ENCODE measurements at regions not wholly inside any gene's neighbourhood (a gene's known extent, or its start where the extent isn't known, plus 50 kb on each side); places are given as distances from the start of the nearest gene placed in this dataset.

GRCh38 chr5:136501133-136501532, 135.8 kb upstream of the TRPC7 start:
- intact Hi-C loops (cut with micrococcal nuclease; ENCODE audit: unreplicated experiment) = no loop called here
- H3K27me3 Mint-ChIP-seq (ENCODE audit: insufficient read depth, unreplicated experiment) = peaks cover 6% of the 10 kb centered on the region
- BruUV-seq (replicated peaks) = no TSS peak
- ChIA-PET POLR2A (no interaction called here), CTCF (no interaction called here)
- Histone ChIP-seq H3K4me1 (no peaks in the 10 kb centered on the region), H3K27me3 (replicated peaks; ENCODE audit: control insufficient read depth, insufficient read depth, low read length) (no peaks in the 10 kb centered on the region), H3K36me3 (ENCODE audit: control insufficient read depth, insufficient read depth, low read length) (no peaks in the 10 kb centered on the region), H3K4me3 (ENCODE audit: low read depth, low read length) (no peak overlapping the region), H3K9me3 (peaks cover 9% of the 10 kb centered on the region)
- H3K4me1 Mint-ChIP-seq (ENCODE audit: low read depth, unreplicated experiment) = no peaks in the 10 kb centered on the region
- no peak overlapping the region for H3K27ac Mint-ChIP-seq (ENCODE audit: unreplicated experiment)
- no peak for DNase-seq
- no peak overlapping the region for H3K4me3 Mint-ChIP-seq (ENCODE audit: unreplicated experiment)
- H3K36me3 Mint-ChIP-seq (ENCODE audit: insufficient read depth, unreplicated experiment) = no peaks in the 10 kb centered on the region
- TF ChIP-seq, protein P1, sequence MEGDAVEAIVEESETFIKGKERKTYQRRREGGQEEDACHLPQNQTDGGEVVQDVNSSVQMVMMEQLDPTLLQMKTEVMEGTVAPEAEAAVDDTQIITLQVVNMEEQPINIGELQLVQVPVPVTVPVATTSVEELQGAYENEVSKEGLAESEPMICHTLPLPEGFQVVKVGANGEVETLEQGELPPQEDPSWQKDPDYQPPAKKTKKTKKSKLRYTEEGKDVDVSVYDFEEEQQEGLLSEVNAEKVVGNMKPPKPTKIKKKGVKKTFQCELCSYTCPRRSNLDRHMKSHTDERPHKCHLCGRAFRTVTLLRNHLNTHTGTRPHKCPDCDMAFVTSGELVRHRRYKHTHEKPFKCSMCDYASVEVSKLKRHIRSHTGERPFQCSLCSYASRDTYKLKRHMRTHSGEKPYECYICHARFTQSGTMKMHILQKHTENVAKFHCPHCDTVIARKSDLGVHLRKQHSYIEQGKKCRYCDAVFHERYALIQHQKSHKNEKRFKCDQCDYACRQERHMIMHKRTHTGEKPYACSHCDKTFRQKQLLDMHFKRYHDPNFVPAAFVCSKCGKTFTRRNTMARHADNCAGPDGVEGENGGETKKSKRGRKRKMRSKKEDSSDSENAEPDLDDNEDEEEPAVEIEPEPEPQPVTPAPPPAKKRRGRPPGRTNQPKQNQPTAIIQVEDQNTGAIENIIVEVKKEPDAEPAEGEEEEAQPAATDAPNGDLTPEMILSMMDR (IDR thresholded peaks at IDR 0.05; ENCODE audit: insufficient read depth in 1 of 2, low read depth in 1 of 2, low read length in 1 of 2, severe bottlenecking in 1 of 2, unreplicated experiment in 1 of 2) = no peak
- H3K9me3 Mint-ChIP-seq (ENCODE audit: unreplicated experiment) = peaks cover 32% of the 10 kb centered on the region

GRCh38 chr5:136492587-136492986, 127.2 kb upstream of the TRPC7 start:
- Mint-ChIP-seq H3K27ac (ENCODE audit: unreplicated experiment) (no peak overlapping the region), H3K4me1 (ENCODE audit: low read depth, unreplicated experiment) (no peaks in the 10 kb centered on the region), H3K36me3 (ENCODE audit: insufficient read depth, unreplicated experiment) (no peaks in the 10 kb centered on the region), H3K4me3 (ENCODE audit: unreplicated experiment) (no peak overlapping the region), H3K9me3 (ENCODE audit: unreplicated experiment) (peaks cover 9% of the 10 kb centered on the region), H3K27me3 (ENCODE audit: insufficient read depth, unreplicated experiment) (no peaks in the 10 kb centered on the region)
- BruUV-seq (replicated peaks) = no TSS peak
- Histone ChIP-seq H3K4me1 (no peaks in the 10 kb centered on the region), H3K4me3 (ENCODE audit: low read depth, low read length) (no peak overlapping the region), H3K36me3 (ENCODE audit: control insufficient read depth, insufficient read depth, low read length) (no peaks in the 10 kb centered on the region), H3K9me3 (peaks cover 5% of the 10 kb centered on the region; the same call in 1 of the 2 replicates), H3K27me3 (replicated peaks; ENCODE audit: control insufficient read depth, insufficient read depth, low read length) (no peaks in the 10 kb centered on the region)
- TF ChIP-seq, protein P1 (IDR thresholded peaks at IDR 0.05; ENCODE audit: insufficient read depth in 1 of 2, low read depth in 1 of 2, low read length in 1 of 2, severe bottlenecking in 1 of 2, unreplicated experiment in 1 of 2) = no peak
- POLR2A ChIA-PET = no interaction called here
- no peak for DNase-seq
- CTCF ChIA-PET = no interaction called here
- intact Hi-C loops (cut with micrococcal nuclease; ENCODE audit: unreplicated experiment) = no loop called here

DNA sequence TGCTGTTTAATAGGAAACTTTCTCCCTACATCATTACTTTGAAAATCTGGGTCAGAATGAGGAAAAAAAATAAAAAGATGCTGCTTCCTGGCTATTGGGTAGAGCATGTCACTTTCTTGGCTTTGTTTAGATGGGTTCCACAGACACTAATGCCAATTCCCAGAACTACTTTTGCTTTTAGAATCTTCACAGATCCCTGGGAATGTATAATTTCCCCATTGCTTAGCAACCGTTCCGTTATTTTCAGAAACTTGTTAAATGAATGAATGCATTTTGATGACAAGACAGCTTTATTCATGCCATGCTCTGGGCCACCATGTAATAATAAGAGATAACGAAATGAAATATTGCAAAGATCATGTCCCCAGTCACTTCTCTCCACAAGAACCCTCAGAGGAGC, 126.5 kb upstream of the TRPC7 start:
- Histone ChIP-seq H3K4me1 (no peaks in the 10 kb centered on the region), H3K36me3 (ENCODE audit: control insufficient read depth, insufficient read depth, low read length) (no peaks in the 10 kb centered on the region), H3K4me3 (ENCODE audit: low read depth, low read length) (no peak overlapping the region), H3K9me3 (0 out of 2 replicates have a peak, but pooled peaks cover 3% of the 10 kb centered on the region), H3K27me3 (replicated peaks; ENCODE audit: control insufficient read depth, insufficient read depth, low read length) (no peaks in the 10 kb centered on the region)
- no peak for DNase-seq
- H3K4me3 Mint-ChIP-seq (ENCODE audit: unreplicated experiment) = no peak overlapping the region
- H3K9me3 Mint-ChIP-seq (ENCODE audit: unreplicated experiment) = peaks cover 1% of the 10 kb centered on the region
- ChIA-PET CTCF (no interaction called here), POLR2A (no interaction called here)
- no peak overlapping the region for H3K27ac Mint-ChIP-seq (ENCODE audit: unreplicated experiment)
- no peaks in the 10 kb centered on the region for H3K4me1 Mint-ChIP-seq (ENCODE audit: low read depth, unreplicated experiment)
- intact Hi-C loops (cut with micrococcal nuclease; ENCODE audit: unreplicated experiment) = no loop called here
- no peaks in the 10 kb centered on the region for H3K27me3 Mint-ChIP-seq (ENCODE audit: insufficient read depth, unreplicated experiment)
- no peaks in the 10 kb centered on the region for H3K36me3 Mint-ChIP-seq (ENCODE audit: insufficient read depth, unreplicated experiment)
- BruUV-seq (replicated peaks) = no TSS peak
- TF ChIP-seq, protein P1 (IDR thresholded peaks at IDR 0.05; ENCODE audit: insufficient read depth in 1 of 2, low read depth in 1 of 2, low read length in 1 of 2, severe bottlenecking in 1 of 2, unreplicated experiment in 1 of 2) = no peak

Measured in Caco-2 (cell line).